AG04450 (cell line): ENCODE measurements at regions not wholly inside any gene's neighbourhood (a gene's known extent, or its start where the extent isn't known, plus 50 kb on each side); places are given as distances from the start of the nearest gene placed in this dataset.

Source experiments
- CTCF ChIA-PET: fragments of 300-600, 350-600 bp; formaldehyde crosslinking; extraction: SDS; loops from one replicate; lab custom pipeline; 2022; ENCODE audit warnings: antibody characterized with exemption, inconsistent platforms; lab: Charles Lee
- POLR2A ChIA-PET: fragments of 350-600 bp; formaldehyde crosslinking; extraction: SDS; loops from one replicate; lab custom pipeline; 2021; ENCODE audit warnings: antibody characterized with exemption, inconsistent platforms; lab: Yijun Ruan, JAX
- DNase-seq: peaks from one replicate; pipeline ENCODE4 v3.0.0-alpha.2; 2011; ENCODE audit warnings: low read depth, low spot score
- H3K27ac ChIP-seq: one replicate; pipeline ENCODE4 v1.5.1; 2012; ENCODE audit warnings: low read depth, low read length, control low read depth
- H3K27me3 ChIP-seq: one replicate; pipeline ENCODE4 v1.6.0; 2012; ENCODE audit warnings: low read length; ENCODE audit not compliant: control insufficient read depth, insufficient read depth
- H3K4me3 ChIP-seq: 2 replicates; pipeline ENCODE4 v1.5.1; 2011; ENCODE audit warnings: mild to moderate bottlenecking, low read depth, low read length, control low read depth
- H3K9me3 ChIP-seq: 2 replicates; pipeline ENCODE4 v1.5.1; 2012; ENCODE audit warnings: low read length; ENCODE audit not compliant: control insufficient read depth, insufficient read depth
- CTCF ChIP-seq: IDR thresholded peaks from 2 replicates; pipeline ENCODE4 v1.5.1; 2011; ENCODE audit warnings: low read depth, low read length, control low read depth, inconsistent platforms

- Histone ChIP-seq H3K4me3 (no peak overlapping the region), H3K9me3 (peaks cover 11% of the 10 kb centered on the region), H3K27me3 (no peaks in the 10 kb centered on the region), H3K27ac (no peak overlapping the region)
- no peak for DNase-seq
- ChIA-PET POLR2A (no interaction called here), CTCF (no interaction called here)
- no peak for TF ChIP-seq CTCF
These were observed 294.5 kb upstream of the RGS17 start for GRCh38 chr6:153425536-153425935.

GRCh38 chr6:153424719-153425400 is 293.8 kb upstream of the RGS17 start:
- Histone ChIP-seq H3K9me3 (peaks cover 11% of the 10 kb centered on the region), H3K27ac (no peak overlapping the region), H3K27me3 (no peaks in the 10 kb centered on the region), H3K4me3 (no peak overlapping the region)
- ChIA-PET CTCF (no interaction called here), POLR2A (no interaction called here)
- DNase-seq: no peak
- no peak for TF ChIP-seq CTCF

GRCh38 chr6:153412519-153412918 is 281.4 kb upstream of the RGS17 start:
- no peaks in the 10 kb centered on the region for H3K27me3 ChIP-seq
- POLR2A ChIA-PET: no interaction called here
- no peak overlapping the region for H3K27ac ChIP-seq
- no peak for TF ChIP-seq CTCF
- DNase-seq: no peak
- H3K9me3 ChIP-seq: peaks cover 2% of the 10 kb centered on the region; the same call in 1 of the 2 replicates
- H3K4me3 ChIP-seq: no peak overlapping the region
- CTCF ChIA-PET: no interaction called here

- ChIA-PET CTCF (no interaction called here), POLR2A (no interaction called here)
- Histone ChIP-seq H3K9me3 (no peaks in the 10 kb centered on the region; the same call in 1 of the 2 replicates), H3K4me3 (no peak overlapping the region), H3K27me3 (no peaks in the 10 kb centered on the region), H3K27ac (no peak overlapping the region)
- DNase-seq: no peak
- no peak for TF ChIP-seq CTCF
These were observed 280.1 kb upstream of the RGS17 start for GRCh38 chr6:153411070-153411648.

- Histone ChIP-seq H3K9me3 (no peaks in the 10 kb centered on the region; the same call in 1 of the 2 replicates), H3K27ac (no peak overlapping the region), H3K27me3 (no peaks in the 10 kb centered on the region), H3K4me3 (no peak overlapping the region)
- no peak for DNase-seq
- TF ChIP-seq CTCF: no peak
- ChIA-PET CTCF (no interaction called here), POLR2A (interaction anchor here (0.6 kb wide), 1 partner anchor 338 kb away, joined by 5 read pairs; no protein-coding TSS in a partner anchor)
These were observed 274.8 kb upstream of the RGS17 start for GRCh38 chr6:153405931-153406330.
